Suprapubic skin (tissue), 4 donors: ENCODE measurements at regions not wholly inside any gene's neighbourhood (a gene's known extent, or its start where the extent isn't known, plus 50 kb on each side); places are given as distances from the start of the nearest gene placed in this dataset.

Source experiments
- CTCF ChIP-seq, 2 donors: fragments of 200-600 bp in 1 of 2; fragments of 450-650 bp in 1 of 2; sonication (generic) in 1 of 2; IDR thresholded peaks; one replicate each; pipeline ENCODE4 v1.5.1; 2016 to 2019; ENCODE audit warnings: antibody characterized with exemption in 2 of 2, mild to moderate bottlenecking in 1 of 2, moderate library complexity in 1 of 2
- EP300 ChIP-seq: sonication (generic); formaldehyde crosslinking; IDR thresholded peaks from one replicate; pipeline ENCODE4 v1.6.1; 2017; ENCODE audit warnings: antibody characterized with exemption
- POLR2A ChIP-seq, 2 donors: fragments of 450-650 bp; IDR thresholded peaks; one replicate each; pipeline ENCODE4 v1.6.1; 2017; ENCODE audit warnings: antibody characterized with exemption in 2 of 2, mild to moderate bottlenecking in 2 of 2, moderate library complexity in 2 of 2
- POLR2AphosphoS5 ChIP-seq, 3 donors: sonication (generic); formaldehyde crosslinking; IDR thresholded peaks; one replicate each; pipeline ENCODE4 v1.6.1; 2017; ENCODE audit warnings: antibody characterized with exemption in 3 of 3

DNA sequence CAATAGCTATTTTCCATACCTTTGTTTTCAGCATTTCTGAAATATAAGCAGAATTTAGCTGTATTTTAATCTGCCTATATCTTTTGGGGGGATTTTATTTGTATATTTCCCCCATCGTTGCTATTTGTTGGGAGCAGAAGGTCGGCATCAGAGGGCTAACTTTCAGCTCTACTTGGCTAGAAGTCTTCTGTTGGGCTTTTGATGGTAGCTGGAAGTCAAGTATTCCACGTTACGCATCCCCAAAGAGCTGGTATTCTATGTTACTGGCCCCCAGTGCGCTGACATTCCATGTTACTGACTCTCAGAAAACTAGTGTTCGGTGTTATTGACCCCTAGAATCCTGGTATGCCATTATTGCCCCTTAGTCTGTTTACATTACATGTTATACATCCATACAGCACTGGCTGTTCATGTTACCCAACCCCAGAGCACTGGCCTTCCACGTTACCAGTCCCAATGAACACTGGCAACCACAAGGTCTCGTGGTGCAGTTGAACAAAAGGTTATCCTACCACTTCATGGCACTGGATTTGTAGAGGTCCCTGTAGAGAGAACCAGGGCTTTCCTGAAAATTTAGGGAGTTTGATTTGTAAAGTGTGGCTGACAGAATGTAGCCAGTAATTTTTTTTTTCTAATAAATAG is 278.1 kb upstream of the CD180 start:
- no peak for TF ChIP-seq EP300
- no peak for TF ChIP-seq CTCF (IDR thresholded peaks at IDR 0.05)
- TF ChIP-seq POLR2A (IDR thresholded peaks at IDR 0.05), result no peak
- TF ChIP-seq POLR2AphosphoS5 (IDR thresholded peaks at IDR 0.05), result no peak
